GM12878 (cell line): ENCODE measurements at regions not wholly inside any gene's neighbourhood (a gene's known extent, or its start where the extent isn't known, plus 50 kb on each side); places are given as distances from the start of the nearest gene placed in this dataset.

Experiments used
- BCL11A ChIP-seq: IDR thresholded peaks from 2 replicates; pipeline ENCODE4 v1.6.1; 2011; ENCODE audit warnings: low read depth, low read length
- BHLHE40 ChIP-seq, 2 experiments: fragments of 450-650 bp in 1 of 2; IDR thresholded peaks; 2 replicates each; pipeline ENCODE4 v1.6.1; 2011 to 2017; ENCODE audit warnings: low read depth in 2 of 2, borderline replicate concordance in 1 of 2, improper control_type of control experiment in 1 of 2, low read length in 1 of 2, mild to moderate bottlenecking in 1 of 2
- CHD1 ChIP-seq: IDR thresholded peaks from 2 replicates; pipeline ENCODE4 v1.6.1; 2012; ENCODE audit warnings: low read depth, low read length, improper control_type of control experiment
- CHD4 ChIP-seq: fragments of 200-600 bp; sonication (generic); IDR thresholded peaks from 2 replicates; pipeline ENCODE4 v1.6.1; 2016; ENCODE audit warnings: mild to moderate bottlenecking
- DPF2 ChIP-seq: fragments of 450-650 bp; IDR thresholded peaks from 2 replicates; pipeline ENCODE4 v1.6.1; 2017; ENCODE audit warnings: mild to moderate bottlenecking
- E2F4 ChIP-seq: IDR thresholded peaks from 2 replicates; pipeline ENCODE4 v1.6.1; 2012; ENCODE audit warnings: low read depth, low read length, improper control_type of control experiment
- EP300 ChIP-seq, 2 experiments: fragments of 150-350 bp in 1 of 2; IDR thresholded peaks; 2 replicates each; pipeline ENCODE4 v1.6.1; 2011 to 2012; ENCODE audit warnings: low read depth in 2 of 2, low read length in 2 of 2, borderline replicate concordance in 1 of 2, improper control_type of control experiment in 1 of 2, inconsistent platforms in 1 of 2; ENCODE audit not compliant: control insufficient read depth in 1 of 2
- ETV6 ChIP-seq, 2 experiments: fragments of 450-650 bp in 1 of 2; IDR thresholded peaks in 1 of 2; conservative IDR thresholded peaks in 1 of 2; 2 replicates each; pipeline ENCODE4 v1.6.1; 2014; ENCODE audit warnings: antibody characterized with exemption in 1 of 2, borderline replicate concordance in 1 of 2, low read depth in 1 of 2, mild to moderate bottlenecking in 1 of 2, moderate library complexity in 1 of 2
- EZH2 ChIP-seq: IDR thresholded peaks from 2 replicates; pipeline ENCODE4 v1.6.1; 2012; ENCODE audit warnings: low read depth, mild to moderate bottlenecking, control low read depth, inconsistent platforms, low read length, borderline replicate concordance; ENCODE audit not compliant: control insufficient read depth
- FOXM1 ChIP-seq: IDR thresholded peaks from 2 replicates; pipeline ENCODE4 v1.6.1; 2012; ENCODE audit warnings: low read depth, mild to moderate bottlenecking, inconsistent platforms, low read length, moderate library complexity
- GATAD2B ChIP-seq: fragments of 450-650 bp; conservative IDR thresholded peaks from 2 replicates; pipeline ENCODE4 v1.6.1; 2017; ENCODE audit warnings: low read depth, mild to moderate bottlenecking, moderate library complexity
- IKZF1 ChIP-seq: fragments of 450-650 bp; conservative IDR thresholded peaks from 2 replicates; pipeline ENCODE4 v1.6.1; 2017; ENCODE audit warnings: antibody characterized with exemption, mild to moderate bottlenecking
- IKZF2 ChIP-seq, 2 experiments: fragments of 450-650 bp; IDR thresholded peaks; 2 replicates each; pipeline ENCODE4 v1.6.1; 2017; ENCODE audit warnings: mild to moderate bottlenecking in 2 of 2, moderate library complexity in 2 of 2
- MEF2B ChIP-seq: fragments of 450-650 bp; IDR thresholded peaks from 2 replicates; pipeline ENCODE4 v1.6.1; 2018; ENCODE audit warnings: mild to moderate bottlenecking, moderate library complexity; ENCODE audit not compliant: partially characterized antibody, poor library complexity, severe bottlenecking
- MXI1 ChIP-seq: fragments of 150-350 bp; IDR thresholded peaks from 2 replicates; pipeline ENCODE4 v1.6.1; 2011; ENCODE audit warnings: low read depth, mild to moderate bottlenecking, inconsistent platforms, low read length, improper control_type of control experiment
- NFXL1 ChIP-seq: fragments of 450-650 bp; IDR thresholded peaks from 2 replicates; pipeline ENCODE4 v1.6.1; 2017; ENCODE audit warnings: antibody characterized with exemption, mild to moderate bottlenecking, borderline replicate concordance
- NFYB ChIP-seq: IDR thresholded peaks from 2 replicates; pipeline ENCODE4 v1.6.1; 2011; ENCODE audit warnings: low read depth, mild to moderate bottlenecking, low read length, improper control_type of control experiment, moderate library complexity; ENCODE audit not compliant: insufficient read depth
- RUNX3 ChIP-seq: IDR thresholded peaks from 2 replicates; pipeline ENCODE4 v1.6.1; 2012; ENCODE audit warnings: low read length, inconsistent platforms
- SIN3A ChIP-seq: IDR thresholded peaks from 2 replicates; pipeline ENCODE4 v1.6.1; 2012; ENCODE audit warnings: low read depth, low read length, improper control_type of control experiment
- SMAD5 ChIP-seq: IDR thresholded peaks from 2 replicates; pipeline ENCODE4 v1.6.1; 2016; ENCODE audit warnings: antibody characterized with exemption, low read depth
- SPI1 ChIP-seq: IDR thresholded peaks from 2 replicates; pipeline ENCODE4 v1.6.1; 2011; ENCODE audit warnings: low read depth, mild to moderate bottlenecking, low read length, moderate library complexity, borderline replicate concordance; ENCODE audit not compliant: insufficient read depth
- TARDBP ChIP-seq: IDR thresholded peaks from 2 replicates; pipeline ENCODE4 v1.6.1; 2016; ENCODE audit warnings: borderline replicate concordance
- TBL1XR1 ChIP-seq: IDR thresholded peaks from 2 replicates; pipeline ENCODE4 v1.6.1; 2012; ENCODE audit warnings: low read depth, low read length, improper control_type of control experiment
- ZNF217 ChIP-seq: fragments of 450-650 bp; IDR thresholded peaks from 2 replicates; pipeline ENCODE4 v1.6.1; 2017; ENCODE audit warnings: antibody characterized with exemption, mild to moderate bottlenecking
- ZSCAN29 ChIP-seq: fragments of 450-650 bp; IDR thresholded peaks from 2 replicates; pipeline ENCODE4 v1.6.1; 2017; ENCODE audit warnings: mild to moderate bottlenecking, moderate library complexity
- ZZZ3 ChIP-seq: IDR thresholded peaks from 2 replicates; pipeline ENCODE4 v1.6.1; 2011; ENCODE audit warnings: low read depth; ENCODE audit not compliant: control insufficient read depth, insufficient read length
- TF ChIP-seq, protein P1 (sequence below): fragments of 450-650 bp; IDR thresholded peaks from 2 replicates; pipeline ENCODE4 v1.6.1; 2018; ENCODE audit warnings: borderline replicate concordance, mild to moderate bottlenecking; ENCODE audit not compliant: partially characterized antibody

GRCh38 chr1:80639777-80640533, 1160.8 kb upstream of the ADGRL2 start (continued):
- TF ChIP-seq EP300 (IDR thresholded peaks at IDR 0.05; ENCODE audit: borderline replicate concordance in 1 of 2, control insufficient read depth in 1 of 2, low read depth in 2 of 2, low read length in 2 of 2) (peak in 1 of 2 experiments; percentile 93; a peak in 3 of 4 replicates), EZH2 (no peak), ETV6 (conservative IDR thresholded peaks at IDR 0.05 in 1 of 2, IDR thresholded peaks at IDR 0.05 in 1 of 2; ENCODE audit: borderline replicate concordance in 1 of 2, low read depth in 1 of 2) (peak in 1 of 2 experiments; percentile 72; a peak in 1 of 4 replicates), IKZF1 (peak; percentile 55), ZSCAN29 (no peak), RUNX3 (peak; percentile 64), DPF2 (peak; percentile 91), E2F4 (no peak), SIN3A (no peak), MEF2B (peak; percentile 59), TBL1XR1 (peak; percentile 73; the same call in 1 of the 2 replicates), CHD4 (no peak), BCL11A (peak; percentile 76), SMAD5 (no peak), MXI1 (no peak), FOXM1 (no peak), NFXL1 (no peak), CHD1 (no peak), NFYB (no peak), SPI1 (peak; percentile 98), ZNF217 (peak; percentile 66; the same call in 1 of the 2 replicates), ZZZ3 (no peak), IKZF2 (IDR thresholded peaks at IDR 0.05) (peak; percentile 68 to 79; a peak in 3 of 4 replicates), GATAD2B (0 out of 2 replicates have a peak, but pooled peaks have one; percentile 33), TARDBP (no peak), BHLHE40 (IDR thresholded peaks at IDR 0.05; ENCODE audit: borderline replicate concordance in 1 of 2, low read depth in 2 of 2, low read length in 1 of 2) (peak in 1 of 2 experiments; percentile 47; a peak in 1 of 4 replicates)
- TF ChIP-seq, protein P1, sequence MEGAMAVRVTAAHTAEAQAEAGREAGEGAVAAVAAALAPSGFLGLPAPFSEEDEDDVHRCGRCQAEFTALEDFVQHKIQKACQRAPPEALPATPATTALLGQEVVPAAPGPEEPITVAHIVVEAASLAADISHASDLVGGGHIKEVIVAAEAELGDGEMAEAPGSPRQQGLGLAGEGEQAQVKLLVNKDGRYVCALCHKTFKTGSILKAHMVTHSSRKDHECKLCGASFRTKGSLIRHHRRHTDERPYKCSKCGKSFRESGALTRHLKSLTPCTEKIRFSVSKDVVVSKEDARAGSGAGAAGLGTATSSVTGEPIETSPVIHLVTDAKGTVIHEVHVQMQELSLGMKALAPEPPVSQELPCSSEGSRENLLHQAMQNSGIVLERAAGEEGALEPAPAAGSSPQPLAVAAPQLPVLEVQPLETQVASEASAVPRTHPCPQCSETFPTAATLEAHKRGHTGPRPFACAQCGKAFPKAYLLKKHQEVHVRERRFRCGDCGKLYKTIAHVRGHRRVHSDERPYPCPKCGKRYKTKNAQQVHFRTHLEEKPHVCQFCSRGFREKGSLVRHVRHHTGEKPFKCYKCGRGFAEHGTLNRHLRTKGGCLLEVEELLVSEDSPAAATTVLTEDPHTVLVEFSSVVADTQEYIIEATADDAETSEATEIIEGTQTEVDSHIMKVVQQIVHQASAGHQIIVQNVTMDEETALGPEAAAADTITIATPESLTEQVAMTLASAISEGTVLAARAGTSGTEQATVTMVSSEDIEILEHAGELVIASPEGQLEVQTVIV: no peak
